HEK293 (cell line): ENCODE measurements at regions not wholly inside any gene's neighbourhood (a gene's known extent, or its start where the extent isn't known, plus 50 kb on each side); places are given as distances from the start of the nearest gene placed in this dataset.
"Not testable (repeated sequence)": the region's sequence is repeated elsewhere in the genome, so short reads cannot be mapped to it uniquely, and the experiment has no call there.

Source experiments
- CTCF ChIA-PET: fragments of 350-600 bp; formaldehyde crosslinking; extraction: SDS; loops from one replicate; lab custom pipeline; 2021; ENCODE audit warnings: antibody characterized with exemption; lab: Yijun Ruan, JAX
- POLR2A ChIA-PET: fragments of 300-600 bp; formaldehyde crosslinking; extraction: SDS; loops from one replicate; lab custom pipeline; 2020; ENCODE audit warnings: antibody characterized with exemption, inconsistent platforms; lab: Yijun Ruan, JAX
- H3K27ac ChIP-seq: fragments of 200-500 bp; sonication (Bioruptor generic); 2 replicates; pipeline ENCODE4 v1.5.1; 2014; ENCODE audit warnings: low read depth, low read length, control low read depth, inconsistent platforms; ENCODE audit errors: extremely low read depth
- H3K36me3 ChIP-seq, 2 experiments: fragments of 200-500 bp in 1 of 2; sonication (Bioruptor generic) in 1 of 2; 1 replicate in 1 of 2; 2 replicates in 1 of 2; pipeline ENCODE4 v1.5.1; 2014 to 2017; ENCODE audit warnings: inconsistent platforms in 2 of 2, low read length in 2 of 2; ENCODE audit not compliant: control insufficient read depth in 2 of 2, insufficient read depth in 1 of 2
- H3K4me1 ChIP-seq: fragments of 200-500 bp; sonication (Bioruptor generic); 2 replicates; pipeline ENCODE4 v1.5.1; 2014; ENCODE audit warnings: mild to moderate bottlenecking, low read length, inconsistent platforms; ENCODE audit not compliant: control insufficient read depth, insufficient read depth
- H3K4me3 ChIP-seq: 2 replicates; pipeline ENCODE4 v1.5.1; 2011; ENCODE audit warnings: low read depth, mild to moderate bottlenecking, control low read depth, low read length, moderate library complexity
- H3K9me3 ChIP-seq: fragments of 200-500 bp; sonication (Bioruptor generic); 2 replicates; pipeline ENCODE4 v1.5.1; 2014; ENCODE audit warnings: low read depth, low read length, inconsistent platforms; ENCODE audit not compliant: control insufficient read depth, insufficient read depth
- BCL11B ChIP-seq: fragments of 450-650 bp; formaldehyde crosslinking; IDR thresholded peaks from 2 replicates; pipeline ENCODE4 v1.5.1; 2016; ENCODE audit warnings: low read depth, missing biosample characterization, missing genetic modification characterization
- GLIS2 ChIP-seq: fragments of 450-650 bp; formaldehyde crosslinking; IDR thresholded peaks from 2 replicates; pipeline ENCODE4 v1.5.1; 2016; ENCODE audit warnings: missing biosample characterization, missing genetic modification characterization
- MEIS1 ChIP-seq: sonication (generic); formaldehyde crosslinking; IDR thresholded peaks from 2 replicates; pipeline ENCODE4 v1.8.1; 2022; ENCODE audit warnings: missing genetic modification reagents, mild to moderate bottlenecking, borderline replicate concordance
- RBAK ChIP-seq: fragments of 450-650 bp; formaldehyde crosslinking; IDR thresholded peaks from 2 replicates; pipeline ENCODE4 v1.5.1; 2016; ENCODE audit warnings: missing biosample characterization, missing genetic modification characterization
- ZBTB48 ChIP-seq: fragments of 450-650 bp; formaldehyde crosslinking; IDR thresholded peaks from 2 replicates; pipeline ENCODE4 v1.5.1; 2016; ENCODE audit warnings: missing biosample characterization, missing genetic modification characterization
- ZFP37 ChIP-seq: fragments of 450-650 bp; formaldehyde crosslinking; IDR thresholded peaks from 2 replicates; pipeline ENCODE4 v1.5.1; 2016; ENCODE audit warnings: missing biosample characterization, missing genetic modification characterization
- ZNF10 ChIP-seq: fragments of 450-650 bp; formaldehyde crosslinking; IDR thresholded peaks from 2 replicates; pipeline ENCODE4 v1.5.1; 2017; ENCODE audit warnings: missing biosample characterization, missing genetic modification characterization
- ZNF138 ChIP-seq: fragments of 450-650 bp; formaldehyde crosslinking; IDR thresholded peaks from 2 replicates; pipeline ENCODE4 v1.5.1; 2016; ENCODE audit warnings: missing biosample characterization, missing genetic modification characterization, borderline replicate concordance
- ZNF19 ChIP-seq: fragments of 450-650 bp; formaldehyde crosslinking; IDR thresholded peaks from 2 replicates; pipeline ENCODE4; 2016; ENCODE audit warnings: missing biosample characterization, missing genetic modification characterization, low read depth
- ZNF223 ChIP-seq: fragments of 450-650 bp; formaldehyde crosslinking; IDR thresholded peaks from 2 replicates; pipeline ENCODE4 v1.5.1; 2016; ENCODE audit warnings: missing biosample characterization, missing genetic modification characterization
- ZNF391 ChIP-seq: fragments of 450-650 bp; formaldehyde crosslinking; IDR thresholded peaks from 2 replicates; pipeline ENCODE4 v1.5.1; 2016; ENCODE audit warnings: low read depth, missing biosample characterization, missing genetic modification characterization, borderline replicate concordance
- ZNF416 ChIP-seq: fragments of 450-650 bp; formaldehyde crosslinking; IDR thresholded peaks from 2 replicates; pipeline ENCODE4 v1.5.1; 2016; ENCODE audit warnings: missing biosample characterization, missing genetic modification characterization
- ZNF423 ChIP-seq: fragments of 450-650 bp; formaldehyde crosslinking; IDR thresholded peaks from 2 replicates; pipeline ENCODE4 v1.5.1; 2016; ENCODE audit warnings: missing biosample characterization, missing genetic modification characterization
- ZNF426 ChIP-seq: fragments of 450-650 bp; formaldehyde crosslinking; IDR thresholded peaks from 2 replicates; pipeline ENCODE4 v1.5.1; 2017; ENCODE audit warnings: missing biosample characterization, missing genetic modification characterization, mild to moderate bottlenecking, inconsistent platforms, moderate library complexity
- ZNF521 ChIP-seq: fragments of 450-650 bp; formaldehyde crosslinking; IDR thresholded peaks from 2 replicates; pipeline ENCODE4 v1.5.1; 2017; ENCODE audit warnings: missing biosample characterization, mild to moderate bottlenecking, missing genetic modification characterization
- ZNF571 ChIP-seq: fragments of 450-650 bp; formaldehyde crosslinking; IDR thresholded peaks from 2 replicates; pipeline ENCODE4 v1.5.0; 2017; ENCODE audit warnings: missing biosample characterization, missing genetic modification characterization
- ZNF621 ChIP-seq: fragments of 450-650 bp; formaldehyde crosslinking; IDR thresholded peaks from 2 replicates; pipeline ENCODE4 v1.5.1; 2017; ENCODE audit warnings: missing biosample characterization, missing genetic modification characterization
- TF ChIP-seq, protein P1 (sequence below): fragments of 450-650 bp; formaldehyde crosslinking; IDR thresholded peaks from 2 replicates; pipeline ENCODE4 v1.5.1; 2016; ENCODE audit warnings: missing biosample characterization, missing genetic modification characterization
- TF ChIP-seq, protein P2 (sequence below): fragments of 450-650 bp; formaldehyde crosslinking; IDR thresholded peaks from 2 replicates; pipeline ENCODE4 v1.5.1; 2017; ENCODE audit warnings: missing biosample characterization, mild to moderate bottlenecking, missing genetic modification characterization, moderate library complexity

DNA sequence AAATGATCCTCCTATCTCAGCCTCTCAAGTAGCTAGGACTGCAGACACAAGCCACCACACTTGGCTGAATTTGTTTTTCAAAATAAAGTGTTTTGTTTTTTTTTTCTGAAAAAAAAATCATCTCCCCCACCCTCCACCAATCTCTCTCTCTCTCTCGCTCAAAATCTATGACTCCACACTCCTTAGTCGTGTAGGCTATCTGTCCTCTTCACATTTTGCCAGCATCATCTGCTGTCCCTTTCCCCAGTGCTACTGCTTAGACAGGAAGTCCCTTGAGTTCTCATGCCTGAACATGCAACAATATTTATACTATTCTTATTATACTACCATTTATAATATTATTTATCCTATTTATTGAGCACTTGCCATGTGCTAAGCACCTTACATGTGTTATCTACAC is 80.7 kb upstream of the TMEM164 start:
- ChIA-PET CTCF (no interaction called here), POLR2A (no interaction called here)
- H3K36me3 ChIP-seq = no peaks in the 10 kb centered on the region
- H3K4me3 ChIP-seq = no peak overlapping the region
- H3K27ac ChIP-seq = no peak overlapping the region
- no peak for TF ChIP-seq ZNF521 (tag by site-specific recombination)
- TF ChIP-seq ZNF571 (tag by site-specific recombination) = no peak
- no peaks in the 10 kb centered on the region for H3K9me3 ChIP-seq
- no peaks in the 10 kb centered on the region for H3K4me1 ChIP-seq

DNA sequence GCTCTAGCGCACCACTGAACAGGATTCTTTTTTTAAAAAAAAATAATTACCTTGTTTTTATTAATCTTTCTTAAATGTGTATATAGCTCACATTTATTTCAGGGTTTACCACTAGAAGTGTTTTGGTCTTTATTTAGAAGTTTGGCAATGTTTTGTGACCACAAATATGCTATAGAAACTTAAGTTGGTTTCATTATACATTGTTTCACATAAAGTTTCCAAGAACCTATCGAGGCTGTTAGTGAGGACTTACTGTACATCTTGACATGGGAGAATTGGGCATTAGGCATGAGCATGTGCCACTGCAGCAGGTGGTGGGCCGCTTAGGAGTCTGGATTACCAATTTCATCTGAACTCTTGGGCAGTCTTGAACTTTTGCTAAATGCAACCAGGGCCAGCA is 77.9 kb upstream of the TMEM164 start:
- CTCF ChIA-PET = interaction anchor here (2.4 kb wide), 1 partner anchor 34 kb away, joined by 5 read pairs; no protein-coding TSS in a partner anchor
- H3K4me3 ChIP-seq, H3K36me3 ChIP-seq, H3K4me1 ChIP-seq, H3K27ac ChIP-seq, H3K9me3 ChIP-seq, POLR2A ChIA-PET: not testable (repeated sequence)

DNA sequence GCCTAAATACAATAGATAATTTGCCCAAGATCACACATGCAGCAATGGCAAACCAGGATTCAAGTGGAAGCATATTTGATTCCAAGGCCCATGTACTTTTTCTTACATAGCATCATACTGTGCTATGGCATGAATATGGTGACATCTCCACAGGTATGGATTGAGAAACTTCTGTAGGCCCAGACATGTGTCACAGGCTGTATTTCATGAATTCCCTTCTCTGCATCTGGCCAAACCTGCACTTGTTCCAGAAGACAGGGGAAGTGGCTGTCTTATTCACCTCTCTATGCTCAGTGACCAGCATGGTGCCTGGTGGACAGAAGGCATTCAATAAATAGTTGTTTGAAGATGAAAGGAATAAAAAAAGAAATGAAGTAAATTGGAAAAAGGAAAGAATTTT is 77.3 kb upstream of the TMEM164 start:
- TF ChIP-seq GLIS2 = no peak
- no peak for TF ChIP-seq MEIS1
- no peak for TF ChIP-seq ZNF138 (tag by site-specific recombination)
- no peak for TF ChIP-seq ZNF391 (tag by site-specific recombination)
- no peak for TF ChIP-seq ZNF423 (tag by site-specific recombination)
- no peak for TF ChIP-seq ZNF10 (tag by site-specific recombination)
- no peak overlapping the region for H3K27ac ChIP-seq
- no peak overlapping the region for H3K4me3 ChIP-seq
- CTCF ChIA-PET = no interaction called here
- no peaks in the 10 kb centered on the region for H3K9me3 ChIP-seq
- POLR2A ChIA-PET = no interaction called here
- no peaks in the 10 kb centered on the region for H3K4me1 ChIP-seq
- H3K36me3 ChIP-seq = no peaks in the 10 kb centered on the region

DNA sequence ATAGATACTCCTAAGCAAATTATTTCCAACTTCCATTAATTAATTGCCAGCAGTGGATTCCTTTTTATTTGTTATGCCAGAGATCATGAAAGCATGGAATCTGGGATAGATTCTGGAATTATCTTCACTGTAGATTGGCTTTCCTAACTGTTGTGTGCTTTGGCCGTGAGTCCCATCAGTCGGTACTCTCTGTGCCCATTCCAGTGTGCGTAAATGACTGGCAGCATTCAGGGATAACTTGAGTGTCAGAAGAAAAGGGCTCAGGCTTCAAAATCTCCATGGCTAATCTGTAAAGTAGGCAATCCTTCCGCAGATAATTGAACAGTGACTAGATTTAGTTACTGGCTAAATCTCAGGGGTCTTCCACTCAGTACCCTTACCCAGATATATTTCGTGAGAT is 76.8 kb upstream of the TMEM164 start:
- no peak overlapping the region for H3K27ac ChIP-seq
- ChIA-PET CTCF (interaction anchor here (0.5 to 0.6 kb wide), 2 partner anchors 16 to 116 kb away, joined by 3 to 5 read pairs; no protein-coding TSS in a partner anchor), POLR2A (no interaction called here)
- H3K4me1 ChIP-seq = no peaks in the 10 kb centered on the region
- no peaks in the 10 kb centered on the region for H3K36me3 ChIP-seq
- no peak overlapping the region for H3K4me3 ChIP-seq
- H3K9me3 ChIP-seq = no peaks in the 10 kb centered on the region
- TF ChIP-seq ZNF416 (tag by site-specific recombination) = no peak
- no peak for TF ChIP-seq ZNF621 (tag by site-specific recombination)
- no peak for TF ChIP-seq ZNF426 (tag by site-specific recombination)
- no peak for TF ChIP-seq ZNF19 (tag by site-specific recombination)
- no peak for TF ChIP-seq ZBTB48 (tag by site-specific recombination)
- TF ChIP-seq, protein P1, sequence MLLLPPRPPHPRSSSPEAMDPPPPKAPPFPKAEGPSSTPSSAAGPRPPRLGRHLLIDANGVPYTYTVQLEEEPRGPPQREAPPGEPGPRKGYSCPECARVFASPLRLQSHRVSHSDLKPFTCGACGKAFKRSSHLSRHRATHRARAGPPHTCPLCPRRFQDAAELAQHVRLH (tag by site-specific recombination) = no peak
- TF ChIP-seq, protein P2, sequence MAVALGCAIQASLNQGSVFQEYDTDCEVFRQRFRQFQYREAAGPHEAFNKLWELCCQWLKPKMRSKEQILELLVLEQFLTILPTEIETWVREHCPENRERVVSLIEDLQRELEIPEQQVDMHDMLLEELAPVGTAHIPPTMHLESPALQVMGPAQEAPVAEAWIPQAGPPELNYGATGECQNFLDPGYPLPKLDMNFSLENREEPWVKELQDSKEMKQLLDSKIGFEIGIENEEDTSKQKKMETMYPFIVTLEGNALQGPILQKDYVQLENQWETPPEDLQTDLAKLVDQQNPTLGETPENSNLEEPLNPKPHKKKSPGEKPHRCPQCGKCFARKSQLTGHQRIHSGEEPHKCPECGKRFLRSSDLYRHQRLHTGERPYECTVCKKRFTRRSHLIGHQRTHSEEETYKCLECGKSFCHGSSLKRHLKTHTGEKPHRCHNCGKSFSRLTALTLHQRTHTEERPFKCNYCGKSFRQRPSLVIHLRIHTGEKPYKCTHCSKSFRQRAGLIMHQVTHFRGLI (tag by site-specific recombination) = no peak
- TF ChIP-seq BCL11B (tag by site-specific recombination) = no peak
- no peak for TF ChIP-seq ZFP37 (tag by site-specific recombination)
- TF ChIP-seq ZNF223 (tag by site-specific recombination) = no peak
- TF ChIP-seq RBAK (tag by site-specific recombination) = no peak
